PFSK-1 (cell line): ENCODE measurements at regions not wholly inside any gene's neighbourhood (a gene's known extent, or its start where the extent isn't known, plus 50 kb on each side); places are given as distances from the start of the nearest gene placed in this dataset.

Experiments used
- FOXP2 ChIP-seq: optimal IDR thresholded peaks from 2 replicates; pipeline ENCODE3; 2011; ENCODE audit warnings: borderline replicate concordance, control low read depth, inconsistent platforms; ENCODE audit not compliant: insufficient read depth; ENCODE audit errors: extremely low read length, extremely low read depth
- POLR2AphosphoS5 ChIP-seq: IDR thresholded peaks from 2 replicates; pipeline ENCODE4 v1.6.1; 2012; ENCODE audit warnings: low read depth, mild to moderate bottlenecking, control low read depth, low read length, moderate library complexity
- SIN3A ChIP-seq: IDR thresholded peaks from 2 replicates; pipeline ENCODE4 v1.6.1; 2012; ENCODE audit warnings: mild to moderate bottlenecking, low read length, moderate library complexity, borderline replicate concordance; ENCODE audit not compliant: insufficient read depth
- TAF1 ChIP-seq: IDR thresholded peaks from 2 replicates; pipeline ENCODE4 v1.6.1; 2012; ENCODE audit warnings: low read length, control low read depth, borderline replicate concordance; ENCODE audit not compliant: insufficient read depth
- TF ChIP-seq, protein P1 (sequence below), 2 experiments: IDR thresholded peaks; 2 replicates each; pipeline versions ENCODE4 v1.6.1 to v1.8.0; 2011 to 2012; ENCODE audit warnings: low read depth in 2 of 2, low read length in 2 of 2, control low read depth in 1 of 2, inconsistent platforms in 1 of 2, mild to moderate bottlenecking in 1 of 2, moderate library complexity in 1 of 2; ENCODE audit not compliant: insufficient read depth in 1 of 2

DNA sequence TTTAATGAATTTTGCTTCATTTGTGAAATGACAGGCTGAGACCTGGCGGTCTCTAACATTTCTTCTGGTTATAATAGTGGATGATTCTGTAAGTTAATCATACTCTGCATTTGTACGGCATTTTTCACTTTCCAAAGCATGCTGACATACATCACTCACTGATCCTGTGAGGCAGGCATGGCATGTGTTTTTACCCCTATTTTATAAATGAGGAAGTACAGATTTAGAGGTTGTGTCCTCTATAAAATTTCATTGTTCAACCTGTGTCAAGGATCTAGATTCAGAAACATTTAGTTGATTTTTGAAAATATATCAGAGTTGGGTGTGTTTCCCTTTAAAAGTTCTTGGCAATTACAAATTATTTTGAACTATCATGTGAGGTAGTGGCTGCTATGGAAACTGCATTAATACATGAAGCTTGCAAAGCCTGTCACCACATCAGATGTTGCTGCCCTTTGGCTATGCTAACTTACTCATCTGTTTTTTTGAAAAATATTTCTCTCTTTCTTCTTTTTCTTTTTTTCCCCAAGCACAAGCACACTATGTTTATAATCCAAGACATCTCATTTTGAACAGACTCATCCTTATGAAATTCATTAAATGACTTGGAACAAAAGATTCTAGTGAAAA is 172.7 kb downstream of the GNAI1 start:
- no peak for TF ChIP-seq FOXP2
- TF ChIP-seq SIN3A = no peak
- no peak for TF ChIP-seq POLR2AphosphoS5
- TF ChIP-seq, protein P1, sequence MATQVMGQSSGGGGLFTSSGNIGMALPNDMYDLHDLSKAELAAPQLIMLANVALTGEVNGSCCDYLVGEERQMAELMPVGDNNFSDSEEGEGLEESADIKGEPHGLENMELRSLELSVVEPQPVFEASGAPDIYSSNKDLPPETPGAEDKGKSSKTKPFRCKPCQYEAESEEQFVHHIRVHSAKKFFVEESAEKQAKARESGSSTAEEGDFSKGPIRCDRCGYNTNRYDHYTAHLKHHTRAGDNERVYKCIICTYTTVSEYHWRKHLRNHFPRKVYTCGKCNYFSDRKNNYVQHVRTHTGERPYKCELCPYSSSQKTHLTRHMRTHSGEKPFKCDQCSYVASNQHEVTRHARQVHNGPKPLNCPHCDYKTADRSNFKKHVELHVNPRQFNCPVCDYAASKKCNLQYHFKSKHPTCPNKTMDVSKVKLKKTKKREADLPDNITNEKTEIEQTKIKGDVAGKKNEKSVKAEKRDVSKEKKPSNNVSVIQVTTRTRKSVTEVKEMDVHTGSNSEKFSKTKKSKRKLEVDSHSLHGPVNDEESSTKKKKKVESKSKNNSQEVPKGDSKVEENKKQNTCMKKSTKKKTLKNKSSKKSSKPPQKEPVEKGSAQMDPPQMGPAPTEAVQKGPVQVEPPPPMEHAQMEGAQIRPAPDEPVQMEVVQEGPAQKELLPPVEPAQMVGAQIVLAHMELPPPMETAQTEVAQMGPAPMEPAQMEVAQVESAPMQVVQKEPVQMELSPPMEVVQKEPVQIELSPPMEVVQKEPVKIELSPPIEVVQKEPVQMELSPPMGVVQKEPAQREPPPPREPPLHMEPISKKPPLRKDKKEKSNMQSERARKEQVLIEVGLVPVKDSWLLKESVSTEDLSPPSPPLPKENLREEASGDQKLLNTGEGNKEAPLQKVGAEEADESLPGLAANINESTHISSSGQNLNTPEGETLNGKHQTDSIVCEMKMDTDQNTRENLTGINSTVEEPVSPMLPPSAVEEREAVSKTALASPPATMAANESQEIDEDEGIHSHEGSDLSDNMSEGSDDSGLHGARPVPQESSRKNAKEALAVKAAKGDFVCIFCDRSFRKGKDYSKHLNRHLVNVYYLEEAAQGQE (IDR thresholded peaks at IDR 0.05; ENCODE audit: insufficient read depth in 1 of 2, low read depth in 2 of 2, low read length in 2 of 2) = no peak
- TF ChIP-seq TAF1 = no peak

DNA sequence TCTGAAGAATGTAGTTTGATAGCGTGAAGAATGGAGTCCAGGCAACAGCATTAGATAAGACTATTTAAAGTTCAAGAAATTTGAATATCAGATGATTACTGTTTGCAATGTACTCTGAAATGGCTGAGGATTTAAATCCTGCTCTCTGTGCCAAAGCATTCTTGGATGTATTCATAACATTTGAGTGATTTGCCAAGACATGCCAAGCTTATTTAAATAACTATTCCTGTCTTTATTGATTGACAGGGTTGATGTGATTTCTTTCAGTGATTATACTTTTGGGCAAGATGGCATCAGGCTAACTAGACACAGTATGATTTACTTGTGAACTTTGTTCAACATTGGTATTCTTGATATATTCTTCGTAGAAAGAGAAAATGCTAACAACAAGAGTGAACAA is 168.7 kb downstream of the GNAI1 start:
- TF ChIP-seq TAF1 = no peak
- no peak for TF ChIP-seq POLR2AphosphoS5
- TF ChIP-seq, protein P1 (IDR thresholded peaks at IDR 0.05; ENCODE audit: insufficient read depth in 1 of 2, low read depth in 2 of 2, low read length in 2 of 2) = no peak
- TF ChIP-seq FOXP2 = no peak
- no peak for TF ChIP-seq SIN3A

DNA sequence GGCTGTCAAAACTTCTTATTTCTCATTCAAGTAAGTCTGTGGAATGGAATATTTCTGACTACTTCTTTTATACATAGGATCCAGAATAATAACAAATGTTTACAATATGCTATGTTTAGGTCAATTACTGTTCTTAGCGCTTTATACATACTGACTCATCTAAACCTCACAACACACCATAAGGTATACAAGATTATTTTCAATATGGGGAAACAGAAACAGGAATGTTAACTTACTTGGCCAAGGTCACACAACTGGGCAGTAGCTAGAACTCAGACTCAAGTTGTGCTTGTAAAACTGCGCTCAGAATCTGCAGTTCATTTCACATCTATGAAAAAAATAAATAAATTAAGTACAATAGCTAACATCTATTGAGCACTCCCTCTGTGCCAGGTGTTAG is 168.0 kb downstream of the GNAI1 start:
- no peak for TF ChIP-seq SIN3A
- no peak for TF ChIP-seq POLR2AphosphoS5
- no peak for TF ChIP-seq FOXP2
- TF ChIP-seq, protein P1 (IDR thresholded peaks at IDR 0.05; ENCODE audit: insufficient read depth in 1 of 2, low read depth in 2 of 2, low read length in 2 of 2) = no peak
- TF ChIP-seq TAF1 = no peak

DNA sequence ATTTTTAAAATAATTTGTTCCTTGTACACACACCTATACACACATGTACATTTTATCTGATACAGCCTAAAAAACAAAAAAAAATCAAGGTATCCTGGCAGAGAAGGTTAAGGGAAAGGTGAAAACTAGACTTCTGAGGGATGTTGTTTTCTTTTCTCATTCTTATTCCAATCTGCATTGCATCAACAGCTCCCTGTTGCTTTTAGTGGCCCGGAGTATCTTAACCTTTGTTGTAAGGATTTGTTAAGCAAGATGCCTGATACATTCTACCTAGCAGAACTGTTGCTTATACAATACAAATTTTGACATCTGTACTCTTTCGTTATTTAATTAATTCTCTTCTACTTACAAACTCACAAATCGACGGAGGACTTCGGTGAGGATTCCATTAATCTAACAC is 167.4 kb downstream of the GNAI1 start:
- TF ChIP-seq, protein P1 (IDR thresholded peaks at IDR 0.05; ENCODE audit: insufficient read depth in 1 of 2, low read depth in 2 of 2, low read length in 2 of 2) = no peak
- TF ChIP-seq POLR2AphosphoS5 (no peak), SIN3A (no peak), FOXP2 (no peak), TAF1 (no peak)
